ENCODE measurements at regions not wholly inside any gene's neighbourhood (a gene's known extent, or its start where the extent isn't known, plus 50 kb on each side); places are given as distances from the start of the nearest gene placed in this dataset.

GRCh38 chr15:99845009-99845408, 111.8 kb upstream of the LYSMD4 start:
- TF ChIP-seq CTCF (conservative IDR thresholded peaks at IDR 0.05; ENCODE audit: low read depth, low read length) (no peak), EZH2 (IDR thresholded peaks at IDR 0.05; ENCODE audit: low read length, unreplicated experiment) (no peak)
